ENCODE measurements at regions not wholly inside any gene's neighbourhood (a gene's known extent, or its start where the extent isn't known, plus 50 kb on each side); places are given as distances from the start of the nearest gene placed in this dataset.
"Not testable (repeated sequence)": the region's sequence is repeated elsewhere in the genome, so short reads cannot be mapped to it uniquely, and the experiment has no call there.

DNA sequence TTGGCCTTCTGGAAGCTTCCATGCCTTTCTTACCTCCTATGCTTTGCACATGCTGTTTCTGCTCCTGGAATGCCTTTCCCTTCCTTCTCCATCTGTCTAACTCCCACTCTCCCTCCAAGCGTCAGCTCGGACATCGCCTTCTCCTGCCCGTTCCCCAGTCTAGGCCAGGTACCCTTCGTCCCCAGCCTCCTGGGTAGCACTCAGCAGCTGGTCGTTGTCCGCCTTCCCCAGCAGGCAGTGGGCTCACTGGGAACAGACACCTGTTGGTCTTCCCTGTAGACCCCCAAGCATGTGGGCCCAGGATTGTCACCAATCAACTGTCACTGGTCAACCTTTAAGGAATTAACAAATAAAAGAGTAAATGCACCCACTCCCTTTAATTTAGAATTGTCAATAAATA is 202.2 kb downstream of the RGS3 start:
- DNase-seq = no peak

DNA sequence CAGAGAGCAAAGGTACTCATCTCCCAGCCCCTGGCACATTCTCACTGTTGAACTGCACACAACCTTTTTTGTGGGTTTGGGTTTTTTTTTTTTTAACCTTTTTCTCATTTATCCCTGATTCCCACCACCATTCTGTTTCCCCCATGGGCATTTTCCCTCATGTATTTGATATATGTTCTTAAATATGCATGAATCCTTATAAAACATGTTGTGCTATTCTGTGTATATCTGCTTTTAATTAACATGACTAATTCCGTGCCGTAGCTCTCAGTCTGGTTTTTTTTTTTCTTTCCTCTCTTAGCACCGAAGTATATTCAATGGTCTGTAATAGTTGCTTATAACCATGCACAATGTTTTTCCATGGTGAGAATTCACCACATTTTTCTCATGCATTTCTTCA is 204.5 kb downstream of the RGS3 start:
- DNase-seq = no peak

DNA sequence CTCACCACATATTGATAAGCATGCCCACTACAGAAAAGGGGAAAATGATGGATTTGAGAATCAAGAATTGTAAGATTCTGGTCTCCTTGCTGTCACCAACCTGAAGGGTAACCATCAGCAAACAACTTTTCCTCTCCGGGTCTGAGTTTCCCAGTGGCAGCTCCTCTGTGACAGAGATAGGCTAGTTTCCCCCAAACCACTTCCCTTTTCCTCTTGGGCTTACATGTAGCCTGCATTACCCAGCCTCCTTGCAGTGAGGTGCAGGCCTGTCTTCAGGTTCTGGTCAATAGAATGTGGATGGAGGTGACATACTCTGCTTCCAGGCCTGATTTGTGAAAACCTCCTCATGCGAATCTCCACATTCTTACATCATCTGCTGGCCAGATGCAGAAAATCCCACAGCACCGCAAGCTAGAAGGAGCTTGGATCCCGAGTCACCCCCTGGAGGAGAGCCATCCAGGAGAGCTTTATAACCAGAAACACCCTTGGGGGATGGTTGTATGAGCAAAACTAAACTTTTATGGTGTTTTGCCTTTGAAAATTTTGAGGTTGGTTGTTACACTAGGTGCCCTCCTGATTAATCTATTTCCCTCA is 206.1 kb downstream of the RGS3 start:
- DNase-seq = no peak

- DNase-seq = no peak
These were observed 202.4 kb upstream of the ZNF618 start for GRCh38 chr9:113673726-113674125.

GRCh38 chr9:113674436-113674835 is 201.7 kb upstream of the ZNF618 start:
- no peak for DNase-seq

GRCh38 chr9:113675475-113675941 is 200.6 kb upstream of the ZNF618 start:
- DNase-seq = peak; percentile 46

DNA sequence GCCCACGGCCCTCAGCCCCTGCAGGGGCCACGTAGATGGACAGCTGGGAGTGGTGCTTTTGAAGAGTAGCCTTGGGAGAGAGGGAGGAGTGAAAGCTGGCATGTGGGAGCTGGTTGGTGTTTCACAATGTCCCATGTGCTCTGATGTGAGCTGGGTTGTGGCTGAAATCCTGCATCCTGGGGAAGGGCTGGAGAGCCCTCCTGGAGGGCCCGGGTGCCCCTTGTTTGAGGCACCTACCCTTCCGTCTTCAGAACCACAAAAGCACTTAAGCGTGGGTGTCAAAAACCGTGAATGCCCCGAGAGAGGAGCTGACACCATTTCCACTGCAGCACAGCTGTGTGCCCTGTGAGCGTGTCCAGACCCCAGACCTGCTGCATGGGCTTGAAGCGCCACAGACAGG is 199.1 kb upstream of the ZNF618 start:
- no peak for DNase-seq

GRCh38 chr9:113677569-113677968 is 198.5 kb upstream of the ZNF618 start:
- no peak for DNase-seq

DNA sequence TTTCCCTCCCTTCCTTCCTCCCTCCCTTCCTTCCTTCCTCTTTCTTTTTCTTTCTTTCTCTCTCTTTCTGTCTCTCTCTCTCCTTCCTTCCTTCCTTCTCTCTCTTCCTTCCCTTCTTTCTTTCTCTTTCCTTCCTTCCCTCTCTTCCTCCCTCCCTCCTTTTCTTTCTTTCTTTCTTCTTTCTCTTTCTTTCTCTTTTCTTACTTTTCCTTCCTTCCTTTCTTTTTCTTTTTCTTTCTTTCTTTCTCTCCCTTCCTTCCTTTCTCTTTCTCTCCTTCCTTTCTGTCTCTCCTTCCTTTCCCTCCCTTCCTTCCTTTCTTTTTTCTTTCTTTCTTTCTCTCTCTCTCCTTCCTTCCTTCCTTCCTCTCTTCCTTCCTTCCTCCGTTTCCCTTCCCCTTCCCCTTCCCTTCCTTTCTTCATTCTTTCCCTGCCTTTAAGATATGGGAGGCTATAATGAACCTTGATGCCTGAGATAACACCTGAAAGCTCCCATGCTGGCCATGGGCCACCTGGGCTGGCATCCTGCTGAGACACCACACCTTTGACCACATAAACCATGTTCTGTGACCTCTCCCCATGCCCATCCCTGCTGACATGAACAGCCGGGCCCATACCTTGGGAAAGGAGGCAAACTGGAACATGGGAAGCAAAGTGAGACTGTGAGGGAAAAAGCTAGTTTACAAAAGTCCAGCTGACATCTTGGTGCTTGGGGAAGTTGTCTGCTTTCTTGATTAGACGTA is 197.8 kb upstream of the ZNF618 start:
- DNase-seq = no peak

- DNase-seq = no peak
These were observed 197.3 kb upstream of the ZNF618 start for GRCh38 chr9:113678859-113679256.

DNA sequence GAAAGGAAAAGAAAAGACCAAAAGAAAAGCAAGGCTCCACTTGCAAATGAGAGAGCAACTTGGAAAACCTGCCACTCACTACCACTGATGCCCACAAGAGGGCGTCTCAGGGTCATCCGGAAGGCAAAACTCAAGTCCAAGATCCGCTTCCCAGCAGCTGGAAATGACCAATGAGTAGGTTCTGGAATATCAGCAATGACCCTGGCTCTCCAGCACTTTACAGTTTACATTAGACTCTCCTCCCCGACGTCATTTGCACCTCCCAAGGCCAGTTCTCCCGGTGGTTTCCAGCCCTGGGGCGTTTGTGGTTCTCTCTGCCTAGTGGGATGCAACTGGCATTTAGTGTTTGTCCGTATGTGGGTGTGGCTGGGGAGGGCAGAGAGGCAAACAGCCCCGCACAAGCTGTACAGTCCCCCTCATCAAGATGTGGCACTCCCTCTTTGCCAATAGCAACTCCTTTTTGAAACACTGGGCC is 193.8 kb upstream of the ZNF618 start:
- DNase-seq = peak; percentile 85

DNA sequence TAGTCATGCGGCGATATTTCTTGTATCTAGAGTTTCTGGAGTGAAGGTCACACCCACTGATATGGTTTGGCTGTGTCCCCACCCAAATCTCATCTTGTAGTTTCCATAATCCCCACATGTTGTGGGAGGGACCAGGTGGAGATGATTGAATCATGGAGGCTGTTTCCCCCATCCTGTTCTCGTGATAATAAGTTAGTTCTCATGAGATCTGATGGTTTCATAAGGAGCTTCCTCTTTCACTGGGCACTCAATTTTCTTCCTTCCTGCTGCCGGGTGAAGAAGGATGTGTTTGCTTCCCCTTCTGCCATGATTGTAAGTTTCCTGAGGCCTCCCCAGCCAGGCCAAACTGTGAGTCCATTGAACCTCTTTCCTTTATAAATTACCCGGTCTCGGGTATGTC is 190.5 kb upstream of the ZNF618 start:
- DNase-seq = not testable (repeated sequence)

DNA sequence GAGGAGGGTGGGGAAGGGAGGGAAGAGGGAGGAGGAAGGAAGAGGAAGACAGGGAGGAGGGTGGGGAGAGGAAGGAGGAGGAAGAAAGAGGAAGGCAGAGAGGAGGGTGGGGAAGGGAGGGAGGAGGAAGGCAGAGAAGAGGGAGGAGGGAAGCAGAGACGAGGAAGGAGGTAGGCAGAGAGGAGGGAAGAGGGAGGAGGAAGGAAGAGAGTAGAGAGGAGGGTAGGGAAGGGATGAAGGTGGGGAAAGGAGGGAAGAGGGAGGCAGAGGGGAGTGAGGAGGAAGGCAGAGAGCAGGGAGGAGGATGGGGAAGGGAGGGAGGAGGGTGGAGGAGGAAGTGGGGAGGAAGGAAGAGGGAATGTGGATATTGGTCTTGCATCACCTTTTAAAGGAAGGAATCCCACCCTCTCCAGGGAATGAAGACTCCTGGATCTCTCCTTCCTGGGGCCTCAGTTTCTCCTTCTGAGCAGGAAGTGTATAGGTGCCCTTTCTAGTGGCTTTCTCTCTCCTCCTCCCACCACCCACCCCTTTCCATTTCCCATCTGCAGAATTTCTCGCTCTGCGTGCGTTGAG is 188.9 kb upstream of the ZNF618 start:
- DNase-seq = no peak

DNA sequence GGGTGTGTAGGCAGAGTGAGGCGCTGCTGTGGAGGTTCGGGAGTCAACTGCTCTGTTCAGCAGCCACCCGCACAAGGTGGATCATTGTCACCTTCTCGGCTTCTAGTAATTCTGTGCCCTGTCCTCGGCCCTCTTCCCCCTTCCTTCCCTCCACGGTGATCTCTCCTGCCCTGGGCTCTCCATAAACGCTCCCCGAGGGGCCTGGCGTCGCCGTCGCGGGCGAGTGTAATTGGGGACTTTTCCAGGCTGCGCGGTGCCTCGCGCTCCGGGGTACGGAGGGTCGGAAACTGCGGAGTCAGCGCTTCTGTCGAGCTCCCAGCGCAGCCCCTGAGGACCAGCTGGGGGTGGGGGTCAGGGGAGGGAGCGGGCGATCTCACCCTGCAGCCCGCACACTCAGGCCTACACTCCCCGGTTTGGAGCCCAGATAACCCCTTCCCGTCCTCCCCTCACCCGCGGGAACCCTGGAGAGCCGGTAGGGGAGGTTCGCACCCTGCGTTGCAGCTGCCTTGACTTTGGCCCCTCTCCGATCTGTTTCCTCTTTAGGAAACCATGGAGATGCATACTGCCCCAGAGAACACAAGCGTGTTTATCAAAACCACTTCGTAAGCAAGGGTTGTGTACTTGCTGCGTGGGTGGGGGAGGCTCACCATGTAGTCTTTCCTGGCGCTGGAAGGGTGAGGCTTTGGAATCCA is 188.3 kb upstream of the ZNF618 start:
- DNase-seq = peak; percentile 44

DNA sequence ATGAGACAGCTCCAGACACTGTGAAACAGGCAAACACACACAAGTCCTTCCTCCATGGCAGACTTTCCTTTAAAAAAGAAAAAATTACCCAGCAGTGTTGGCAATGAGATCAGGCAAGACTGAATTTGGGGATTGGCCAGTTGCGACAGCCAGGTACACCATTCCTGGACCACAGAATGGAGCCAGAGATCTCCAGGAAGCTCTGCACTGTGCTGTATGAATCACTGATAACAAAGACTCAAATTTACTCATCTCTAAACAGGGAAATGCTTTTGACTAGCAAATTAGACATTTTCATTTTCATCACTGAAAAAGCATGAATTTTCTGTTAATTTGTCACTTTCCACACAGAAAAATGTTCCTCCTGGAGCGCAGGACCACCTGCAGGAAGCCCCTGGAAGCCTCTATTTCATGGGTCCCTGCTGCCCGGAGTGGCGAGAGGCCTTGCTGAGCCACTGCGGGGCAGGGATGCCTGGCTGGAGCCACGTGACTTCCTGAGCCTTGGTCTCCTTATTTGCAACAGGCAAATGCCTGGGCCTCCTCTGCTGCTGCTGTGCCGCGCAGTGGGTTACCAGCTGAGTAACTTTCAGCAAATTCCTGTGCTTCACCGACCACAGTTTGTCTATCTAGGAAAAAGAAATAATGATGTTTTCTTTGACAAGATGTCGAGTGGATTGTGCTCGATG is 185.9 kb upstream of the ZNF618 start:
- DNase-seq = no peak

- DNase-seq = no peak
These were observed 183.9 kb upstream of the ZNF618 start for GRCh38 chr9:113692256-113692655.

- no peak for DNase-seq
These were observed 181.2 kb upstream of the ZNF618 start for GRCh38 chr9:113694912-113695311.

- no peak for DNase-seq
These were observed 180.7 kb upstream of the ZNF618 start for GRCh38 chr9:113695440-113695851.

- no peak for DNase-seq
These were observed 180.2 kb upstream of the ZNF618 start for GRCh38 chr9:113695901-113696300.

- peak; percentile 34 for DNase-seq
These were observed 174.0 kb upstream of the ZNF618 start for GRCh38 chr9:113701774-113702755.

- DNase-seq = no peak
These were observed 170.7 kb upstream of the ZNF618 start for GRCh38 chr9:113705306-113705927.

All from femur (tissue), 1 donor.